ENCODE measurements at regions not wholly inside any gene's neighbourhood (a gene's known extent, or its start where the extent isn't known, plus 50 kb on each side); places are given as distances from the start of the nearest gene placed in this dataset.

GRCh38 chr7:15015545-15016314 is 113.2 kb upstream of the DGKB start:
- TF ChIP-seq CTCF (IDR thresholded peaks at IDR 0.05) (peak; percentile 64), EZH2 (IDR thresholded peaks at IDR 0.05; ENCODE audit: borderline replicate concordance, insufficient read depth, low read depth, low read length, poor library complexity, severe bottlenecking) (no peak)

Measured in B cell (primary cell).